Loucy (cell line): ENCODE measurements at regions not wholly inside any gene's neighbourhood (a gene's known extent, or its start where the extent isn't known, plus 50 kb on each side); places are given as distances from the start of the nearest gene placed in this dataset.

ENCODE experiments used
- EZH2phosphoT487 ChIP-seq: fragments of 200-600 bp; IDR thresholded peaks from 2 replicates; pipeline ENCODE4 v1.6.1; 2018; ENCODE audit warnings: antibody characterized with exemption, mild to moderate bottlenecking, moderate library complexity, borderline replicate concordance
- TF ChIP-seq, protein P1 (sequence below): fragments of 200-600 bp; sonication (generic); conservative IDR thresholded peaks from 2 replicates; pipeline ENCODE4 v1.5.1; 2014; ENCODE audit warnings: mild to moderate bottlenecking, antibody characterized with exemption, low read length

DNA sequence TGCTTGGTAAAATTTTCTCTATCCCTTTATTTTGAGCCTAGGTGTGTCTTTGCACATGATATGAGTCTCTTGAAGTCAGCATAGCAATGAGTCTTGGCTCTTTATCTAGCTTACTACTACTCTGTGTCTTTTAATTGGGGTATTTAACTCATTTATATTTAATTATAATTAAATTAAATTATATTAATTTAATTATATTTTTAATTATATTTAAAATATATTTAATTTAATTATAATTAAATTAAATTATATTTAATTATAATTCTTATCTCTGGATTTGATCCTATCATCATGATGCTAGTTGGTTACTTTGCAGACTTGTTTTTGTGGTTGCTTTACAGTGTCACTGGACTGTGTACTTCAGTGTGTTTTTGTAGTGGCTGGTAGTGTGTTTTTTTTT is 201.2 kb upstream of the ITM2A start:
- TF ChIP-seq, protein P1, sequence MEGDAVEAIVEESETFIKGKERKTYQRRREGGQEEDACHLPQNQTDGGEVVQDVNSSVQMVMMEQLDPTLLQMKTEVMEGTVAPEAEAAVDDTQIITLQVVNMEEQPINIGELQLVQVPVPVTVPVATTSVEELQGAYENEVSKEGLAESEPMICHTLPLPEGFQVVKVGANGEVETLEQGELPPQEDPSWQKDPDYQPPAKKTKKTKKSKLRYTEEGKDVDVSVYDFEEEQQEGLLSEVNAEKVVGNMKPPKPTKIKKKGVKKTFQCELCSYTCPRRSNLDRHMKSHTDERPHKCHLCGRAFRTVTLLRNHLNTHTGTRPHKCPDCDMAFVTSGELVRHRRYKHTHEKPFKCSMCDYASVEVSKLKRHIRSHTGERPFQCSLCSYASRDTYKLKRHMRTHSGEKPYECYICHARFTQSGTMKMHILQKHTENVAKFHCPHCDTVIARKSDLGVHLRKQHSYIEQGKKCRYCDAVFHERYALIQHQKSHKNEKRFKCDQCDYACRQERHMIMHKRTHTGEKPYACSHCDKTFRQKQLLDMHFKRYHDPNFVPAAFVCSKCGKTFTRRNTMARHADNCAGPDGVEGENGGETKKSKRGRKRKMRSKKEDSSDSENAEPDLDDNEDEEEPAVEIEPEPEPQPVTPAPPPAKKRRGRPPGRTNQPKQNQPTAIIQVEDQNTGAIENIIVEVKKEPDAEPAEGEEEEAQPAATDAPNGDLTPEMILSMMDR = no peak
- no peak for TF ChIP-seq EZH2phosphoT487
